ENCODE measurements at regions not wholly inside any gene's neighbourhood (a gene's known extent, or its start where the extent isn't known, plus 50 kb on each side); places are given as distances from the start of the nearest gene placed in this dataset.
"Not testable (repeated sequence)": the region's sequence is repeated elsewhere in the genome, so short reads cannot be mapped to it uniquely, and the experiment has no call there.

DNA sequence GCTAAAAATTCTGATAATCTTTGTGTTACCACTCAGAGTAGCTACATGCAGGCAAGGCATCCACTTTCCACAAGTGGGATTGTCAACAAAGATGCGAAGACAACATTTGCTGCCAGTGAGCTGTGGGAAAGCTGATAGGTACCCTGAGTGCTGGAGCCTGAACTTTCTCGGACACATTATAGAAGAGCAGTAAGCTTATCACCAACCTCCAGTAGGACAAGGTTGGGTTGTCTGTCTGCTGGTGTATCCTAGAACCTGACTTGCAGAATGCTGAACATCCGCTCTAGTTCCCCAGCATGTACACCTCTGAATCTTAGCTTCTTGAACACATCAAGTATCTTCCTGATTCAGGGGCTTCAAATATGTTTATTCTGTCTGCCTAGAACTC, 103.8 kb upstream of the PPM1H start:
- DNase-seq = no peak

DNA sequence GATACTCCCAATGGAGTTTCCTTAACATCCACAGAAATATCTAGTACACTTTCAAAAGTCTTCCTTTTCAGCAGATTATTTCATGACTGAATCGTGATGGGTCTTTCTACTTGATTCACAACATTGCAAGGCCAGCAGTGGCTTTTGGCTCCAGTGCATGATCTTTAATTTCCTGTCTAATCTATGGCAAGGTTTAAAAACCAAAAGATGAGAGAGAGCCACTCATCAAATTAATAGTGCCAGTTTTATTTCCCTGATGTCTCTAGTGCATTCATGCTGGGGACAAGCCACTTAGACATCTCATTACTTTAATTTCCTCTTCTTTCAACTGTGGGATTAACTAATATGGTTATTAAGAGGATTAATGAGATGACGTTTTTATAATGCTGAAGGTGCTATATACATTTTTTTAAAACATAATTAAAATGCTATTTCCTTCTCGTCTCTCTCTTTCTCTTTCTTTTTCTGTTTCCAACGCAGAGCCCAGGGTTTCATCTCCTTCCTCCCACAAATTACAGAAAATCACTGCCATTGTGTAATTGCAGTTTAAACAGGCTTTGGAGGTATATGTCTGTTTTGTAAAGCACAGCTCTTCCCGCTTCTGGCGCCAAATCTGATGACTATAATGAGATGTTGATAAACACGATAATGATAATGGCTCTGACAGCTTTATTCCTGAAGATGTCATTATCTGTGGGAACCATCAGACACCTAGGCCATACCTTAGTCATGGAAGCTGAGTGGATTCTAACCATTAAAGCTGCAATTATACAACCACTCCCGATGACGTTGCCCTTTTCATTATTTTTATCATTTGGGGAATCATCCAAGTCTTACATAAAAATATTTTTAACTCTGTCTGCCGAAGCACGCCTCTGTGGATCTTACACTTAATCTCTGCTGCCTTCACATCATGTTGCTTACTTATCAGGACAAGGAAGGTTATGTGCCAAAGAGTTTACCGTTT, 103.1 kb upstream of the PPM1H start:
- no peak for DNase-seq

DNA sequence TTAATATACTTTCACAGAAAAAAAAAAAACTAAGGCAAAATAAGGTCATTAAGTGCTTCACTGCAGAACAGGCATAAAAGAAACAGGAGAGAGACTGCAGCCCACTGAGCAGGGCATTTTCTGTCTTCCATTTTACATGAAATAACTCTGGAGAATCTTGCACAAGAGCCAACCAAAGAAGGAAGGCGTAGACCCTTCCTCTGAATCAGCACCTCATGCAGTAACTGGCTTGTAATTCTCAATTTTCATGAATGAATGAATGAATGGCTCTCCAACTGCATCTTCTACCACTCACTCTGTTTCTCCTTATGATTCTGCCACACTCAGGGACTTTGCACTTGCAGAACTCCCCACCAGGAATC, 102.0 kb upstream of the PPM1H start:
- DNase-seq = no peak

DNA sequence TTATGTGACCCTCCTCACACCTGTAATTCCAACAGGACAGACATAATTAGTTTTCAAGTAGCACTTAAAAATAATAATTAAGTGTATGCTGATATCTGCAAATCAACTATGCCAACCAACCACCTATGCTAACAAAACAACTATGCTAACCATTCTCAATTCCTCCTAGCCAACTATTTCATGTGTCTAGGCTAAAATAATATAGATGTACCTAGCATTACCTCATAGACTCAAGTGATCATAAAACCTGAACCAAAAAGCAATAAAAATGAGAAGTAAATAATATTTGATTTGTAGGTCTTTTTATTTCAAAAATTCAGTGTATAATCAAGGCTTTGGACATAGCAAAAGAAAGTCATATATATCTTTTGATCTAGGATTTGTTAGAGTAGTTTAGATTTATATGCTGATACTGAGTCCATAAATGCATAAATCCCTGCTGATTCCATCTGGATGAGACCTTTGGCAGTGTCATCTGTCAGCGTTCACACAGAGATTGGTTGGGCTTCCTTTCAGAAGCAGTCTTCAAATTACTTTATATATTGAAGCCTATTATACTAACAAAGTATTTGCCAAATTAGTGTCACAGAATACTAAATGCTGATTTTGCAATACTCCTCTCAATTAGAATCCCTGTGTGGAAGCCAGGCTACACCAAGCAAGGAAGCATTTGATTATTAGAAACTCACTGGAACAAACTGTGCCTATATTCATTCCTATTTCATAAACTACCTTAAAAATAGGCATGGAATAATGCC, 101.4 kb upstream of the PPM1H start:
- DNase-seq = no peak

DNA sequence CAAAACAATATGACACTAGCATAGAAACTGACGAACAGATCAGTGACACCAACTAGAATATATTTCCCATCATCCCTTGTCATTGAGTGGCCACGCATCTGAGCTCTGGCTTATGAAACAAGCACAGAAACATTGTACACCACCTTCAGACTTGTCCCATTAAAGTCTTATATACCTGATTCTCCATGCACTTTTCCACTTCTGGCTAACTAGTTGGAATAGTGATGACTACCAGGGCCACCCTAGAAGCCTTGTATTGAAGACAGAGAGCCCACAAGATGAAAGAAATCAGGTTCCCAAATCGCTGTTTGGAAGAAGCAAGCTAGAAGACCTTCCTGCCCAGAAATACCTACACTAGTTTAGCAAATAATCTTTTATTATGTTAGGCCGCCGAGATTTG, 99.7 kb upstream of the PPM1H start:
- no peak for DNase-seq

DNA sequence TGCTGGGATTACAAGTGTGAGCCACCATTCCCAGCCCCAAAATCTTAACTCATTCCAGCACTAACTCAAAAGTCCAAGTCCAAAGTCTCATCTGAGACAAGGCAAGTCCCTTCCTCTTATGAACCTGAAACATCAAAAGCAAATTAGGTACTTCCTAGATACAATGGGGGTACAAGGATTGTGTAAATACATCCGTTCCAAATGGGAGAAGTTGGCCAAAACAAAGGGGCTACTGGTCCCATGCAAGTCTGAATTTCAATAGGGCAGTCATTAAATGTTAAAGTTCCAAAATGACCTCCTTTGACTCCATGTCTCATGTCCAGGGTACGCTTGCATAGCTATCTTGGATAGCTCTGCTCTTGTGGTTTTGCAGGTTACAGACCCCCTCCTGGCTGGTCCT, 94.7 kb upstream of the PPM1H start:
- DNase-seq = no peak

DNA sequence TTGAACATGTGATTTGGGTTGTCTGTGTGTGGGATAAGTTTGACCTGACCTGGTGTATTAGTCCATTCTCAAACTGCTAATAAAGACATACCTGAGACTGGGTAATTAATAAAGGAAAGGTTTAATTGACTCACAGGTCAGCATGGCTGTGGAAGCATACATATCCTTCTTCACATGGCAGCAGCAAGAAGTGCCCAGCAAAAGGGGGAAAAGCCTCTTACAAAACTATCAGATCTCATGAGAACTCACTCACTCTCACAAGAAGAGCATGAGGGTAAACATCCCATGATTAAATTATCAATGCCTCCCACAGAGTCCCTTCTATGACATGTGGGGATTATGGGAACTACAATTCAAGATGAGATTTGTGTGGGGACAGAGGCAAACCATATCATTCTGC, 94.0 kb upstream of the PPM1H start:
- DNase-seq = no peak

DNA sequence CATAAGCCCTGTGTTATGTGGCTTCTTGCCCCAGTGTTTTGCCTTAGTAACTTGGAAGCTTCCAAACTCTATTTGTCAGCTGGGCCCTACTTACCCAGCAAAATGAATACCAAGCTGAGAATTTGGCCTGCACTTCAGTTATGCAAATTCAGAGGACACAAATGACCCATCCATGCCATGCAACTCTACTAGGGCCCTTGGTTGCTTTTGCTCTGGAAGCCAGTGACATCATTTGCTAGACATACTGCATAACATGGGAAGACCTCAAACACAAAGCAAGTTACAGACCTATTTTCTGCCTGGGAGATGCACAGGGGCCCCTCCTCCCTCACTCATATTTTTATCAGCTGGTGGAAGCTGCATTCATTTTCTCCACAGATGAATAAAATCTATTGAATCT, 90.2 kb upstream of the PPM1H start:
- no peak for DNase-seq

DNA sequence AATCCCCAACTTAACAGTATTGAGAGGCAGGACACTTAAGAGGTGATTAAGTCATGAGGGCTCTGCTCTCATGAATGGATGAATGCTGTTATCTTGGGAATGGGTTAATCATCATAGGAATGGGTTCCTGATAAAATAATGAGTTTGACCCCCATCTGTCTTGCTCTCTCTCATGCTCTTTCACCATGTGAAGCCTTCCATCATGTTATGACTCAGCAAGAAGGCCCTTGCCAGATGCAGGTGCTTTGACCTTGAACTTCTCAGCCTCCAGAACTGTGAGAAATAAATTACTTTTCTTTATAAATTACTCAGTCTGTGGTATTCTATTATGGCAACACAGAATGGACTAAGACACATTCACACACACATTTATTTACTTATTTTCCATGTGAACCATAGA, 89.0 kb upstream of the PPM1H start:
- DNase-seq = no peak

DNA sequence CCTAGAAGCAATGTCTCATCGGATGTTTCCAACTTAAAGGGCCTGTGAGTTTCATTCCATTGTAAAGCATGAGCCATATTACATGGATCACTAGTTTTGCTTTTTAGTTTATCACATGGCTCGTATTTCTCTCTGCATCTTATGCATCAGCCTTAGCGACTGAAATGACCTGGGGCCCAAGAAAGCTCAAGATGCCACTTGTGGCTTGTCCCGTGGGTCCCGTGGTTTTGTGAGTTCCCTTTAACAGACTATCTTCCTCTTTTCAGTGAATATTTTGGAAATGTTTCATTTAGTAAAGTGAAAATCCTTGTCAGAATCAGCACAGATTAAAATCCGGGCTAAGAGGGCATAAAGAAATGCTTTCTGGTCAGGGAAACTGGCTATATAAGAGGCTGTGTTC, 86.2 kb upstream of the PPM1H start:
- DNase-seq = no peak

DNA sequence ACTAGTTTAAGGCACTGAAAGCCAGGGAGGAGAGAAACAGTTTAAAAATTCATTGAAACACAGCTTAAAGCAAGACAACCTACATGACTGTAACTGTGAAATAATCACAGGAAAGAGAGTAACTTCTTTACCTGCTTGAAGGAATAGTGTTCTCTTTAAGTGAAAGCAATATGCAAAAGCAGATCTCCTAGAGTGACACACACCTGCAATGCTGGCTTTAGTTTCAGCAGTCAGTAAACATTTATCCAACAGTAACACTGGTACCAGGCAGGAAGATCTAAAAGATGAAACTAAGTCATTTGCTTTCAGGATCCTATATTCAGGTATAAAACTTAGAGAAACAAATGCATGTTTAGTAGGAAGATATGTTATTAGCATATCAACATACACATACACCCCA, 85.3 kb upstream of the PPM1H start:
- DNase-seq = no peak

DNA sequence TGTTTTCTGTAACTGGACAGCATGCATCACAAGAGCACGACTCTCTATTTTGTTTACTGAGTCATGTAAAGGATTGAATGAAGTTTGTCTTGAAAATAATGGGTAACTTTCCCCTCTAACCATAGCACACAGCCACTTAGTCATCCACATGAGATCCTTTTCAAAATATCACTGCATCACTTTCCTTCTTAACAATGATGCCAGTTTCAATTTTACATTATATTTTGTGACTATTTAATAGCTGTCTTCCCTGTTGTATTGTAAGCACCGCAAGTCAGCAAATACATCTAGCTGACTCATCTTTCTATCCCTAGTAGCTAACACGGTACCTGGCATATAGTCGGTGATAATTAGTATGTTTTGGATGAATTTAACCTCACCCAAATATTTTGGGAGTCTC, 83.3 kb upstream of the PPM1H start:
- DNase-seq = no peak

DNA sequence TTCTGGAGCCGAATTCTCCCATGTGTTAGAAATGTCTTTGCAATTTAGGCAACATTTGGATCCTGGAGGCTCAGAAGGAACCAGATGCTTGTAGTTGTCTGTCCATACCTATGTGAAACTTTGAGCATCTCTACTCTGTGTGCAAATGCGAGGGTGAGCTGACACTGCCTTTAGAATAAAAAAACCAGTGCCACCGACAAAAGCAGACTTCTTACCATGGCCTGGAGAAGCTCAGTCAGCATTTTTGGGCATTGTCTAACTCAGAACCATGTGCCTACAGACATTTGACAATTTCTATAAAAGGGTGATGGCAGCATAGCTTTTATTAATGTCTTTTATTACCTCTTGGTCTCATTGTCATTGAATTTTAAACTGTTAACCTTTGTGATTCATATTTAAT, 78.4 kb upstream of the PPM1H start:
- no peak for DNase-seq

DNA sequence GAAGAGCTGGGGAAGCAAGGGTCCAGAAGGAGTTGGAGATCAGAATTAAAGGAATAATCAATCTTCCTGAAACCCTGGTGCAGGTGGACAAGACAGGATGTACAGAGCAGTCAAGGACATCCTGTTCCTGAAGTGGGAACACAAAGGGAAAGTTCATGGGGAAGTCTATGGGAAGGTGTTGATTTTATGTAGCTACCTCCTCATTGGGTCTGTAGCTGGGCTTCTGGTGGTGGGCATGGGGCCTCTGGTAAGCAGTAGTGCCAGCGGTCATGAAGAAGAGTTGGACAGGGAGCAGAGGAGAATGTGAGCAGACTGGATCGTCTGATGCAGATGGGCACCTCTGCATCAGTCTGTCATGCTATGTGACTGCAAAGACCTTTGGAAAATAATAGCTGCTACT, 75.7 kb upstream of the PPM1H start:
- no peak for DNase-seq

DNA sequence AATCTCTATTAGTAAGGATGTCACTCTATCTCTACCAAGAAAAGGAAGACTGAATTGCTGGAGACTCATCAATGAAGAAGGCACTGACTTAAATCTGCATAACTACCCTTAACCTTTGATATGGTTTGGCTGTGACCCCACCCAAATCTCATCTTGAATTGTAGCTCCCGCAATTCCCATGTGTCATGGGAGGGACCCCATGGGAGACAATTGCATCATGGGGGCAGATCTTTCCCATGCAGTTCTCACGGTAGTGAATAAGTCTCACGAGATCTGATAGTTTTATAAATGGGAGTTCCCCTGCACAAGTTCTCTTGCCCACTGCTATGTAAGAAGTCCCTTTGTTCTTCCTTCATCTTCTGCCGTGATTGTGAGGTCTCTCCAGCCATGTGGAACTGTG, 73.4 kb upstream of the PPM1H start:
- no peak for DNase-seq

DNA sequence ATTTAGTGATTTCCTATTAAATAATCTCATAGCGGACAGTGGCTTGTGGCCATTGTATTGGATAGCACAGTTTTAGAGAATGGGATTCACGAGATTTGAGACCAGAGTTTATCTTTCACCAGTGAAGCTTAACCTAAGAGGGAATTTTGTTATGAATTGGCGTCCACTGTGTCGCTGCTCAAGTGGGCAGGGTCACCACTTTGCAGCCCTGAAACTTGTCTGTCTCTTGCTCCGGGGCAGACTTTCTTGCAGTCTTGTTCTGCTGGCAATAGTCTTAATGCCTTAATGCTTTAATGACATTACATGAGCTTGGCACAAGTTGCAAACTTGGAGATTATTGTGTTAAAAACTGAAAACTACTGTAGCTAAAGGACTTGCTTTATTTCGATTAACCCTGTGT, 72.8 kb upstream of the PPM1H start:
- DNase-seq = no peak

DNA sequence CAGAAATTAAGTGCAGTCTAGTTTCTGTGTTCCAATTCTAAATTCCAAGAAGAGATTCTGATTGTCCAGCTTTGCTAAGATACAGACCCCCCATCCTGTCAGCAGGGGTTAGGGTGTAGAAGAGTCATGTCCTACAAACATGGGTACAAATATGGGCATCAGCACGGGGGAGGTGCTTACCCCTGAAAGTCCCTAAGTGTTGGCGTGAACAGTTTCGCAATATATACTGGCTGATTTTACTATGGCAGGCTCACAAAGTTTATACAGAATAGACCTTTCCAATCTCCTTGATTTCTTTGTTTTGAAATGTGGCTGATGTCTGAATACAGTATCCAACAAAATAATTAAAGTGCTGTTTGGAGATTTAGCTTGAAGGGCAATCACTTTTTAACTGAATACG, 71.6 kb upstream of the PPM1H start:
- DNase-seq = no peak

DNA sequence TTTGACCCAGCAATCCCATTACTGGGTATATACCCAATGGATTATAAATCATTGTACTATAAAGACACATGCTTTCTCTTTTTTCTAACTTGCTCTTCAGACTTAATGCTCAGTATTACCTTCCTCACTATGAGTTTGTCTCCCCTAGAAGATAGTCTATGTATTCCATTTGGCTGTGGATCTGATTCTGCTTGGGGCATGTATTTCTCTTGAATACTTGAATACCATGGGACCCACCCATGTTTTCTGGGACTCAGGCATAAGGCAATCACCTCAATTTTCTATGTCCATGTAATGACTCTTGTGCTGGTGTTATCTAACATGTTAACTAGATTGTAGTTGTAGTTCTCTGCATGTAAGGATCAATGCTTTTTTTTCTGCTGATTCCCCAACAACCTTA, 70.4 kb upstream of the PPM1H start:
- no peak for DNase-seq

DNA sequence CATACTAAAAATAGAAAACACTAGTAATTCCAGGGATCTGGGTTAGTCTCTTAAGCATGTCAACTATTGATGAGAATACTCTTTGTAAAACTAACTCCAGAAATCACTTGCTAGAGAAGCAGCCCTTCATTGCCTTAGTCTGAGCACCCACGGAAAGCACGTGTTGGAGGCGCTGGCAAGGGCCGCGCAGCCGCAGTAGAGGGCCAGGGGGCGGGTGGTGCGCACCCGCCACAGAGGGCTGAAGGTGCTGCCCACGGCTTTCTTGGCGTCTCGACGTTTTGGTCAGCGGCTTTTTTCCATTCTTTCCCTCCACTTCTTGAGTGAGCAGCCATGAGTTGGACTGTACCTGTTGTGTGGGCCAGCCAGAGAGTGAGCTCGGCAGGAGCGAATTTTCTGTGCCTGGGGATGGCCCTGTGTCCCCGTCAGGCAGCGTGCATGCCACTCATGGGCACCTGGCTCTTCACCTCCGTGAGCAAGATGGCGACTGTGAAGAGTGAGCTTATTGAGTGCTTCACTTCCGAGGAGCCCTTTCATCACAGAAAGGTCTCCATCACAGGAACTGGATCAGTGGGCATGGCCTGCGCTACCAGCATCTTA, 68.4 kb upstream of the PPM1H start:
- DNase-seq = no peak

DNA sequence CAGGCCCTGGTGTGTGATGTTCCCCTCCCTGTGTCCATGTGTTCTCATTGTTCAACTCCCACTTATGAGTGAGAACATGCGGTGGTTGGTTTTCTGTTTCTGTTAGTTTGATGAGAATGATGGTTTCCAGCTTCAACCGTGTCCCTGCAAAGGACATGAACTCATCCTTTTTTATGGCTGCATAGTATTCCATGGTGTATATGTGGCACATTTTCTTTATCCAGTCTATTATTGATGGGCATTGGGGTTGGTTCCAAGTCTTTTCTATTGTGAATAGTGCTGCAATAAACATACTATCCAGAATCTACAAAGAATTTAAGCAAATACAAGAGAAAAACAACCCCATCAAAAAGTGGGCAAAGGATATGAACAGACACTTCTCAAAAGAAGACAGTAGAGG, 67.1 kb upstream of the PPM1H start:
- DNase-seq = not testable (repeated sequence)

DNA sequence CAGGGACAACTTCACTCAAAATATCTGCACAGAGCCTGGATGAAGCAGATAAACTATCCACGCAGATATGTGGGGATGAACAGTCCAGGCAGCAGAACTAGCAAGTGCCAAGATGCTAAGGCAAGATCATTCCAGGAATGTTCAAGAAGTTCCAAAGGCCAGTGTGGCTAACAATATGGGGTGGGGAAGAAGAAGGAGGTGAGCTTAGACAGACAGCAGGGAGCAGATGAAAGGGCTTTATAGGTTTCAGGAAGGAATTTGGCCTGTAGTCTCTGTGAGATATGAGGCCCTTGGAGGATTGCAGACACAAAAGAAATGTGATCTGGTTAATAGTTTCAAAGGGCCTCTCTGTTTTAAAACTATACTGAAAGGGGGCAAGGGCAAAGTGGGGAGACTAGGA, 63.5 kb upstream of the PPM1H start:
- DNase-seq = no peak

DNA sequence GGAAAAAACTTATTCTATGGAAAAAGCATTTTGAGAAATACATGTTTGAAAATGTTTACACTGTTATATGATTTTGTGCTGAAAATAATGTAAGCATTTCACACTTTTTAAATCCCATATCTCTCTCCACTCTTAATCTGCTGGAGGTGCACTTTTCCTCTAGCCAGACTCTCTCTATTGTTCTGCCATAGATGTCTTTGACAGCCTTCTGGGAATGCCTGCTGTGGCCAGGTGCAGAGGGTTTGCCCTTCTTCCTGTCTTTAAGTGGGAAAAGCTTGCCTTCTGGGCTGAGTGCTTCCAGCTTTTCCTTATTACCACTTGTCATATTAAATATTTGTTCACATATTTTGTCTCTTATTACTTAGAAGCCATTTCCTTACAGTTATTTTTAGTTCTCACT, 60.1 kb upstream of the PPM1H start:
- DNase-seq = no peak

DNA sequence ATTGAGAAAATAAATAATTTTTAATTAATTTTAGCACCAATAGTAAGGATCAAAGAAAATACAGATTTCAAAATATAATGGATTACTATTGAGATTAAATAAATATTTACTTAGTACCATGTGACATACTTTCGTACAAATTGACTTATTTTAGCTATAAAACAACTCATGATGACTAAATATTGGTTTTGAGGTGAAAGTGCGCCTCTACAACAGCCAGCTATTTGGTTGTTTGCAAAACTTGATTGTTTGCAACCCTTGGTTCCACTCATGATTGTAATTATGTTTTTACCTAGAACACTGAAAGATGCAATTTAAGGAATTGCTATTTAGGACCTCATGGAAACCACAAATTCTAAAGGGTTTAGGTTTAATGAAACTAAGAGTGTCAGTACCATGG, 51.9 kb upstream of the PPM1H start:
- no peak for DNase-seq

All from T-helper 2 cell (primary cell).